ENCODE measurements at regions not wholly inside any gene's neighbourhood (a gene's known extent, or its start where the extent isn't known, plus 50 kb on each side); places are given as distances from the start of the nearest gene placed in this dataset.
"Not testable (repeated sequence)": the region's sequence is repeated elsewhere in the genome, so short reads cannot be mapped to it uniquely, and the experiment has no call there.

DNA sequence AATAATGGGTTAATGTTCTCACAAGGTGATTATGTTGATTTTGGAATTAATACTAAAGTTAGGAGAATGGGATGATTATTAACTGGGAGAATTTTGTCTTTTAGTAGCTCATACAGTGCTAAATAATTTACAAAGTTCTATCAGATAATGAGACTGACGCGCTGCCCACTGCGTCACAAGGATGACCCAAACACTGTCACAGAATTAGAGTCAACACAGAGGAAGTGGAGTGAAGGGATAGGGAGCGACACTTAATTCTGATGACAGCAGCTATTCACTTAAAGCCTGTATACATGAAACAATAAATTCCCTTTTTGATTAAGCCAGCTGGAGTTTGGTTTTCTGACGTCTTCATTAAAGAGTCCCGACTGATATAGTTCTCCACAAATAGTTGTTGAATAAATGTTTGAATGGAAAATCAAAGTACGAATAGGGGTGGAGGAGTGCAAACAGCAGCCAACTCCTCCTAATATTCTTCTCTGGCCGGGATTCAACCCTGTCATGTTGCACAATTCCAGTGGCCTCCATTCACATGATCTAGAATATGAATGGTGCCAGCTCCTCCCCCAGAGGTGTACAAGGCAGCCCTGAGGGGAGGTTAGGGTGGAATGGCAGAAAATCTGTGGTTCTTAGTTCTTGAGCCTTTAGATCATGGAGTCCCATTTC, 140.3 kb downstream of the PCSK1 start:
- Histone ChIP-seq H3F3A (ENCODE audit: insufficient read depth, low read length) (no peaks in the 10 kb centered on the region), H3K36me3 (ENCODE audit: insufficient read depth, low read length) (no peaks in the 10 kb centered on the region)

DNA sequence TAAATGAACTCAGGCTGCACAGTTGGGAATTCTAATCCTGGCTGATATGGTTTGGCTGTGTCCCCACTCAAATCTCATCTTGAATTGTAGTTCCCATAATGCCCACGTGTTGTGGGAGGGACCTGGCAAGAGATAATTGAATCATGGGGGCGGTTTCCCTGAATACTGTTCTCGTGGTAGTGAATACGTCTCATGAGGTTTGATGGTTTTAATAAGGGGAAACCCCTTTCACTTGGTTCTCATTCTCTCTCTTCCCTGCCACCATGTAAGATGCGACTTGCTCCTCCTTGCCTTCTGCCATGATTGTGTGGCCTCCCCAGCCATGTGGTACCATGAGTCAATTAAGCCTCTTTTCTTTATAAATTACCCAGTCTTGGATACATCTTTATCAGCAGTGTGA, 143.8 kb downstream of the PCSK1 start:
- not testable (repeated sequence) for H3K27me3 ChIP-seq (ENCODE audit: insufficient read depth, low read length); H3K9ac ChIP-seq (ENCODE audit: low read length); H4K20me1 ChIP-seq (ENCODE audit: insufficient read depth, low read length); H3K4me2 ChIP-seq (ENCODE audit: low read length); H3K9me3 ChIP-seq (ENCODE audit: low read length); H3K79me2 ChIP-seq (ENCODE audit: insufficient read depth, low read length); H3K4me3 ChIP-seq (ENCODE audit: low read depth, low read length, poor library complexity, severe bottlenecking); H3K9me2 ChIP-seq (ENCODE audit: low read depth, low read length); H3F3A ChIP-seq (ENCODE audit: insufficient read depth, low read length); H2AFZ ChIP-seq (ENCODE audit: low read length); H3K4me1 ChIP-seq (ENCODE audit: insufficient read depth, low read length, severe bottlenecking); H3K36me3 ChIP-seq (ENCODE audit: insufficient read depth, low read length); H3K27ac ChIP-seq (ENCODE audit: low read depth, low read length, poor library complexity, severe bottlenecking)

More for the DNA sequence above, 140.3 kb downstream of the PCSK1 start:
- Histone ChIP-seq H2AFZ (ENCODE audit: low read length) (no peak overlapping the region), H3K4me2 (ENCODE audit: low read length) (no peak overlapping the region), H4K20me1 (ENCODE audit: insufficient read depth, low read length) (no peaks in the 10 kb centered on the region), H3K4me3 (ENCODE audit: low read depth, low read length, poor library complexity, severe bottlenecking) (no peak overlapping the region), H3K27me3 (ENCODE audit: insufficient read depth, low read length) (no peaks in the 10 kb centered on the region), H3K9ac (ENCODE audit: low read length) (no peak overlapping the region), H3K9me2 (ENCODE audit: low read depth, low read length) (no peaks in the 10 kb centered on the region), H3K79me2 (ENCODE audit: insufficient read depth, low read length) (no peaks in the 10 kb centered on the region), H3K9me3 (ENCODE audit: low read length) (no peaks in the 10 kb centered on the region), H3K27ac (ENCODE audit: low read depth, low read length, poor library complexity, severe bottlenecking) (no peak overlapping the region), H3K4me1 (ENCODE audit: insufficient read depth, low read length, severe bottlenecking) (no peaks in the 10 kb centered on the region)
- TF ChIP-seq CTCF (IDR thresholded peaks at IDR 0.05; ENCODE audit: low read length) = no peak
- no peak for TF ChIP-seq EZH2 (IDR thresholded peaks at IDR 0.05; ENCODE audit: borderline replicate concordance, low read length)

DNA sequence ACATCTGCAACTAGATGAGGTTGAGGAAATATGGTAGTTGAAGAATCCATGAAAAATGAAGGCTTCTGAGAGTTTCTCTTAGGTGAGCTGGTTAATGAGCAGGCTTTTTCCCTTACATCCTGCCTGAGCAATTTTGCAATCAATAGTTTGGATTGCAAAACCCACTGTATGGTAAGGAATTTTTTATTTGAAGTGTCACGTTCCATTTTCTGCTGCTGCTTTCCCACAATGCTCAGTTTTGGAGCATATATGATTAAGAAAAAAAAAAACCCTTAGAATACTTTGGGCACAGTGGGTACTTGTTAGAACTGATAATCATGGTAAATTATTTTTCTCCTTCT, 144.2 kb downstream of the PCSK1 start:
- Histone ChIP-seq H2AFZ (ENCODE audit: low read length) (no peak overlapping the region), H3K4me1 (ENCODE audit: insufficient read depth, low read length, severe bottlenecking) (no peaks in the 10 kb centered on the region), H3K27ac (ENCODE audit: low read depth, low read length, poor library complexity, severe bottlenecking) (no peak overlapping the region), H3K4me3 (ENCODE audit: low read depth, low read length, poor library complexity, severe bottlenecking) (no peak overlapping the region), H3F3A (ENCODE audit: insufficient read depth, low read length) (no peaks in the 10 kb centered on the region), H3K27me3 (ENCODE audit: insufficient read depth, low read length) (no peaks in the 10 kb centered on the region), H3K9me3 (ENCODE audit: low read length) (no peaks in the 10 kb centered on the region), H3K9ac (ENCODE audit: low read length) (no peak overlapping the region), H4K20me1 (ENCODE audit: insufficient read depth, low read length) (no peaks in the 10 kb centered on the region), H3K9me2 (ENCODE audit: low read depth, low read length) (no peaks in the 10 kb centered on the region), H3K4me2 (ENCODE audit: low read length) (no peak overlapping the region), H3K36me3 (ENCODE audit: insufficient read depth, low read length) (no peaks in the 10 kb centered on the region), H3K79me2 (ENCODE audit: insufficient read depth, low read length) (no peaks in the 10 kb centered on the region)
- no peak for TF ChIP-seq CTCF (IDR thresholded peaks at IDR 0.05; ENCODE audit: low read length)
- TF ChIP-seq EZH2 (IDR thresholded peaks at IDR 0.05; ENCODE audit: borderline replicate concordance, low read length) = no peak

- Histone ChIP-seq H3K36me3 (ENCODE audit: insufficient read depth, low read length) (no peaks in the 10 kb centered on the region), H3K9ac (ENCODE audit: low read length) (no peak overlapping the region), H3K27ac (ENCODE audit: low read depth, low read length, poor library complexity, severe bottlenecking) (no peak overlapping the region), H3K27me3 (ENCODE audit: insufficient read depth, low read length) (no peaks in the 10 kb centered on the region), H4K20me1 (ENCODE audit: insufficient read depth, low read length) (no peaks in the 10 kb centered on the region), H2AFZ (ENCODE audit: low read length) (no peak overlapping the region), H3K4me2 (ENCODE audit: low read length) (no peak overlapping the region), H3F3A (ENCODE audit: insufficient read depth, low read length) (no peaks in the 10 kb centered on the region), H3K4me3 (ENCODE audit: low read depth, low read length, poor library complexity, severe bottlenecking) (no peak overlapping the region), H3K79me2 (ENCODE audit: insufficient read depth, low read length) (no peaks in the 10 kb centered on the region), H3K9me2 (ENCODE audit: low read depth, low read length) (no peaks in the 10 kb centered on the region), H3K9me3 (ENCODE audit: low read length) (no peaks in the 10 kb centered on the region), H3K4me1 (ENCODE audit: insufficient read depth, low read length, severe bottlenecking) (no peaks in the 10 kb centered on the region)
- TF ChIP-seq EZH2 (IDR thresholded peaks at IDR 0.05; ENCODE audit: borderline replicate concordance, low read length) (no peak), CTCF (IDR thresholded peaks at IDR 0.05; ENCODE audit: low read length) (no peak)
Observed at GRCh38 chr5:96288166-96288844, 144.7 kb downstream of the PCSK1 start.
